OCI-LY3 (cell line): ENCODE measurements at regions not wholly inside any gene's neighbourhood (a gene's known extent, or its start where the extent isn't known, plus 50 kb on each side); places are given as distances from the start of the nearest gene placed in this dataset.
"Not testable (repeated sequence)": the region's sequence is repeated elsewhere in the genome, so short reads cannot be mapped to it uniquely, and the experiment has no call there.

ENCODE experiments used
- H2AFZ ChIP-seq: fragments of 200-600, 300-600 bp; shearing (Covaris generic); 2 replicates; pipeline ENCODE4 v1.6.0; 2014; ENCODE audit warnings: antibody characterized with exemption, low read depth, low read length
- H3K27ac ChIP-seq: fragments of 200-600, 300-600 bp; sonication (generic); 2 replicates; pipeline ENCODE4 v1.5.1; 2014; ENCODE audit warnings: mild to moderate bottlenecking, low read length, moderate library complexity, mixed read lengths
- H3K27me3 ChIP-seq: fragments of 200-600, 300-600 bp; sonication (generic); 2 replicates; pipeline ENCODE4 v1.6.1; 2014; ENCODE audit warnings: low read depth, low read length, mixed read lengths
- H3K36me3 ChIP-seq: fragments of 200-600, 300-600 bp; sonication (generic); replicated peaks from 2 replicates; pipeline ENCODE3; 2014; ENCODE audit warnings: low read depth, low read length, mixed read lengths
- H3K4me1 ChIP-seq: fragments of 300-600, 200-600 bp; sonication (generic); 2 replicates; pipeline ENCODE4 v1.6.1; 2014; ENCODE audit warnings: low read length, mixed read lengths
- H3K4me2 ChIP-seq: fragments of 200-600, 300-600 bp; sonication (generic); 2 replicates; pipeline ENCODE4 v1.6.1; 2014; ENCODE audit warnings: low read length, mixed read lengths
- H3K4me3 ChIP-seq: fragments of 300-600, 200-600 bp; sonication (generic); 2 replicates; pipeline ENCODE4 v1.5.1; 2014; ENCODE audit warnings: antibody characterized with exemption, mild to moderate bottlenecking, low read length, moderate library complexity
- H3K79me2 ChIP-seq: fragments of 300-600, 200-600 bp; shearing (Covaris generic); 2 replicates; pipeline ENCODE4 v1.6.1; 2014; ENCODE audit warnings: mild to moderate bottlenecking, low read length, mixed read lengths
- H3K9ac ChIP-seq: fragments of 300-600, 200-600 bp; shearing (Covaris generic); 2 replicates; pipeline ENCODE4 v1.6.0; 2014; ENCODE audit warnings: mild to moderate bottlenecking, low read length, moderate library complexity
- H3K9me3 ChIP-seq: fragments of 200-600, 300-600 bp; shearing (Covaris generic); 2 replicates; pipeline ENCODE4 v1.6.1; 2014; ENCODE audit warnings: low read length, mixed read lengths; ENCODE audit not compliant: insufficient read depth
- H4K20me1 ChIP-seq: fragments of 200-600, 300-600 bp; sonication (generic); 2 replicates; pipeline ENCODE4 v1.6.1; 2016; ENCODE audit warnings: low read length, mixed read lengths; ENCODE audit not compliant: insufficient read depth
- EZH2phosphoT487 ChIP-seq: fragments of 200-600 bp; shearing (Covaris generic); IDR thresholded peaks from 2 replicates; pipeline ENCODE4 v1.6.1; 2018; ENCODE audit warnings: antibody characterized with exemption, mixed run types, low read depth
- TF ChIP-seq, protein P1 (sequence below): fragments of 200-600, 300-600 bp; sonication (generic); IDR thresholded peaks from 2 replicates; pipeline ENCODE4 v1.5.1; 2014; ENCODE audit warnings: antibody characterized with exemption, low read length, low read depth

DNA sequence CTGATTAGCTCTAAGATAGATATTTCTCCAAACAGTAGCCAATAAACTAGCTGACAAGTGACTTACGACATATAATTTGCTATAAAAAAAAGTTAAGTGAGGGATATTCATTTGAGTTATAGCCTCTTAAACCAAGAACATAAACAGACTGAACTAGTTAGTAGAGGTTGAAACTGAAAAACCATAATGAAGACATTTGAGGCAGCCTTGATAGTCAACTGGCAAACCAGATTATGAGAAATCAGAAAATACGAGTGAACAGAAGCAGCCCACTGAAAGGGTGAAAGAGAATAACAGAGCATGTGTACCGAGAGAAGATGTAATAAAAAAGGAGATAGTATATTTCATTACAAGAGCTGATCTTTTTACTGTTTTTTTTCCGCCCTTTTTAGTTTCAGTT is 698.1 kb upstream of the SETBP1 start:
- Histone ChIP-seq H3K4me1 (no peaks in the 10 kb centered on the region), H3K9ac (no peak overlapping the region), H2AFZ (no peak overlapping the region), H3K9me3 (no peaks in the 10 kb centered on the region), H4K20me1 (no peaks in the 10 kb centered on the region), H3K27me3 (no peaks in the 10 kb centered on the region), H3K4me3 (no peak overlapping the region), H3K27ac (no peak overlapping the region), H3K4me2 (no peak overlapping the region), H3K79me2 (no peaks in the 10 kb centered on the region), H3K36me3 (no peaks in the 10 kb centered on the region)
- no peak for TF ChIP-seq EZH2phosphoT487
- TF ChIP-seq, protein P1, sequence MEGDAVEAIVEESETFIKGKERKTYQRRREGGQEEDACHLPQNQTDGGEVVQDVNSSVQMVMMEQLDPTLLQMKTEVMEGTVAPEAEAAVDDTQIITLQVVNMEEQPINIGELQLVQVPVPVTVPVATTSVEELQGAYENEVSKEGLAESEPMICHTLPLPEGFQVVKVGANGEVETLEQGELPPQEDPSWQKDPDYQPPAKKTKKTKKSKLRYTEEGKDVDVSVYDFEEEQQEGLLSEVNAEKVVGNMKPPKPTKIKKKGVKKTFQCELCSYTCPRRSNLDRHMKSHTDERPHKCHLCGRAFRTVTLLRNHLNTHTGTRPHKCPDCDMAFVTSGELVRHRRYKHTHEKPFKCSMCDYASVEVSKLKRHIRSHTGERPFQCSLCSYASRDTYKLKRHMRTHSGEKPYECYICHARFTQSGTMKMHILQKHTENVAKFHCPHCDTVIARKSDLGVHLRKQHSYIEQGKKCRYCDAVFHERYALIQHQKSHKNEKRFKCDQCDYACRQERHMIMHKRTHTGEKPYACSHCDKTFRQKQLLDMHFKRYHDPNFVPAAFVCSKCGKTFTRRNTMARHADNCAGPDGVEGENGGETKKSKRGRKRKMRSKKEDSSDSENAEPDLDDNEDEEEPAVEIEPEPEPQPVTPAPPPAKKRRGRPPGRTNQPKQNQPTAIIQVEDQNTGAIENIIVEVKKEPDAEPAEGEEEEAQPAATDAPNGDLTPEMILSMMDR: no peak

DNA sequence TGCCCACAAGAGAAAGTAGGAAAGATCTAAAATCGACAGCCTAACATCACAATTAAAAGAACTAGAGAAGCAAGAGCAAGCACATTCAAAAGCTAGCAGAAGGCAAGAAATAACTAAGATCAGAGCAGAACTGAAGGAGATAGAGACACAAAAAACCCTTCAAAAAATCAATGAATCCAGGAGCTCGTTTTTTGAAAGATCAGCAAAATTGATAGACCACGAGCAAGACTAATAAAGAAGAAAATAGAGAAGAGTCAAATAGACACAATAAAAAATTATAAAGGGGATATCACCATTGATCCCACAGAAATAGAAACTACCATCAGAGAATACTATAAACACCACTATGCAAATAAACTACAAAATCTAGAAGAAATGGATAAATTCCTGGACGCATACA is 693.6 kb upstream of the SETBP1 start:
- H3K4me2 ChIP-seq, H3K9ac ChIP-seq, H3K9me3 ChIP-seq, H3K4me1 ChIP-seq, H4K20me1 ChIP-seq, H3K27ac ChIP-seq, H2AFZ ChIP-seq, H3K4me3 ChIP-seq, H3K27me3 ChIP-seq, H3K79me2 ChIP-seq, H3K36me3 ChIP-seq: not testable (repeated sequence)

DNA sequence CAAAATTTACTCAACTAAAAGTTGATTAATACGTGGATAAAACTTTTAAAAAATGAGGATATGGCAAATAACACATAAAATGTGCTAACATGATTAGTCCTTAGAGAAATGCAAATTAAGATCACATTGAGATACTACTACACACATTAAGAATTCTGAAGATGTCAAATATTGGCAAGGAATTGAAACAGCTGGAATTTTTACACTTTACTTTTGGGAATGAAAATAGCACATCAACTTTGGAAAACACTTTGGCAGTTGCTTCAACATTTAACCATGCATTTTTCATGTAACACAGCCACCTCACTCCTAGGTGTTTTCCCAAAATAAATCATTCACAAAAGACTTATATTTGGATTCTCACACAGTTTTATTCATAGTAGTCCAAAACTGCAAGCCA is 687.9 kb upstream of the SETBP1 start:
- Histone ChIP-seq H3K4me1 (no peaks in the 10 kb centered on the region), H3K9me3 (no peaks in the 10 kb centered on the region), H3K9ac (no peak overlapping the region), H3K27ac (no peak overlapping the region), H3K27me3 (no peaks in the 10 kb centered on the region), H3K36me3 (no peaks in the 10 kb centered on the region), H4K20me1 (no peaks in the 10 kb centered on the region), H3K79me2 (no peaks in the 10 kb centered on the region), H3K4me3 (no peak overlapping the region), H2AFZ (no peak overlapping the region), H3K4me2 (no peak overlapping the region)
- TF ChIP-seq, protein P1: no peak
- no peak for TF ChIP-seq EZH2phosphoT487

DNA sequence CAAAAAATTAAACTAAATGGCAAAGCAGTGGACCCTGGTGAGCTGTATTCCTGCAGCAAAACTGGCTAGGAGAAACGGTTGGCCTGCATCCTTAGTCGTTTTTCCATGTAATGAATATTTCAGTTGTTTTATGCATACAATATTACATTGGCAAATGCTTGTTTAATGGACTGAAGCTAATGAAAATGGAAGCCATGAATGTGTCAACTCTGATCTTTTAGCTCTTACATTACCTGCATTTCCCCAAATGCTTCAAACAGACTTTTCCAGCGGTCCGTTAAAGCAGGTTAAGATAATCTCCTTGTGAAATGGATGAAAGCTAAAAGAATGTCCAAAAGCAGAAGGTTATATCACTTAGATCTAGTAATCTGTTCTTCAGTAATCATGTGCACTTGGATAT is 686.3 kb upstream of the SETBP1 start:
- no peaks in the 10 kb centered on the region for H3K9me3 ChIP-seq
- no peak overlapping the region for H3K4me2 ChIP-seq
- H4K20me1 ChIP-seq: no peaks in the 10 kb centered on the region
- no peak for TF ChIP-seq EZH2phosphoT487
- TF ChIP-seq, protein P1: no peak
- H3K79me2 ChIP-seq: no peaks in the 10 kb centered on the region
- H3K4me3 ChIP-seq: no peak overlapping the region
- H3K9ac ChIP-seq: no peak overlapping the region
- no peaks in the 10 kb centered on the region for H3K36me3 ChIP-seq
- no peaks in the 10 kb centered on the region for H3K27me3 ChIP-seq
- H2AFZ ChIP-seq: no peak overlapping the region
- H3K27ac ChIP-seq: no peak overlapping the region
- no peaks in the 10 kb centered on the region for H3K4me1 ChIP-seq

DNA sequence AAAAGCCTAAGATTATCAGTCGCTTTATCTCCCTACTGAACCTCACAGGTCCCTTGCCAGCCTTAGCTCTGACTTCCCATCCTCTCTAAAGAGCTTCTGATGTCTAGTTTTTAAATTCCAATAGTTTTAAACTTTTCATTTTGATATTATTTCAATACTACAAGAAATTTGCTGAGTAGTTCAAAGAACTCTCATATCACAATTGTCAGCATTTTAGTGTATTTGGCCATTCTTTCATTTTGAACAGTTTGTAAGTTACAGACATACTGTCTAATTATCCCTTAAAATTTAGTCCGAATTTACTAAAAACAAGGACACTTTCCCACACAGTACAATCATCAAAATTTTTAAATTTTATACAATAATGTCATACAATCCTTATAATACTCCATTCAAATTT is 666.8 kb upstream of the SETBP1 start:
- H3K9me3 ChIP-seq: no peaks in the 10 kb centered on the region; the same call in 1 of the 2 replicates
- H3K4me3 ChIP-seq: no peak overlapping the region
- TF ChIP-seq, protein P1: no peak
- TF ChIP-seq EZH2phosphoT487: no peak
- H2AFZ ChIP-seq: no peak overlapping the region
- no peak overlapping the region for H3K4me2 ChIP-seq
- no peak overlapping the region for H3K9ac ChIP-seq
- H3K27ac ChIP-seq: no peak overlapping the region
- H3K27me3 ChIP-seq: no peaks in the 10 kb centered on the region
- H3K4me1 ChIP-seq: peaks cover 4% of the 10 kb centered on the region; the same call in 1 of the 2 replicates
- H4K20me1 ChIP-seq: no peaks in the 10 kb centered on the region
- no peaks in the 10 kb centered on the region for H3K36me3 ChIP-seq
- H3K79me2 ChIP-seq: no peaks in the 10 kb centered on the region
